ENCODE measurements at regions not wholly inside any gene's neighbourhood (a gene's known extent, or its start where the extent isn't known, plus 50 kb on each side); places are given as distances from the start of the nearest gene placed in this dataset.

GRCh38 chr2:213202011-213202410, 50.6 kb upstream of the IKZF2 start:
- no peak overlapping the region for H3K4me3 ChIP-seq (replicated peaks; ENCODE audit: low read depth, low read length)
- no peak for TF ChIP-seq CTCF (IDR thresholded peaks at IDR 0.05; ENCODE audit: low read depth, low read length, missing control alignments)
- DNase-seq (ENCODE audit: extremely low read depth, low read depth): no peak

DNA sequence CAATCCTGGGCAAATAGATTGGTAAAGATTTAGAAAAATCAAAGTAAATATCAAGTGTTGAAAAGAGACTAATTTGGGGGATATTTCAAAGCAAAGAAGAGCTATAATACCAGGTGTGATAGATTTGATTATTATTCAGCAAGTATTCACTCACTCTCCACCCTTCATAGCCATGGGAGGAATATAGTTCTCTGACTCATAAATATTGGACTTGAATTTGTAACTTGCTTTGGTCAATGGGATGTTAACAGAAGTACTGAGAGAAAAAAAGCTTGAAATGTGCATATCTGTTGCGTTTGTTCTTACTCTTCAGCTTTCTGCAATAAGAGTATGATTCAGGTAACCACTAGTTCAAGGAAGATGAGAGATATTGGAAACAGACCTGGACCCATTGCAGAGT, 54.5 kb upstream of the IKZF2 start:
- TF ChIP-seq CTCF (IDR thresholded peaks at IDR 0.05; ENCODE audit: low read depth, low read length, missing control alignments): no peak
- DNase-seq (ENCODE audit: extremely low read depth, low read depth): no peak
- H3K4me3 ChIP-seq (replicated peaks; ENCODE audit: low read depth, low read length): no peak overlapping the region

DNA sequence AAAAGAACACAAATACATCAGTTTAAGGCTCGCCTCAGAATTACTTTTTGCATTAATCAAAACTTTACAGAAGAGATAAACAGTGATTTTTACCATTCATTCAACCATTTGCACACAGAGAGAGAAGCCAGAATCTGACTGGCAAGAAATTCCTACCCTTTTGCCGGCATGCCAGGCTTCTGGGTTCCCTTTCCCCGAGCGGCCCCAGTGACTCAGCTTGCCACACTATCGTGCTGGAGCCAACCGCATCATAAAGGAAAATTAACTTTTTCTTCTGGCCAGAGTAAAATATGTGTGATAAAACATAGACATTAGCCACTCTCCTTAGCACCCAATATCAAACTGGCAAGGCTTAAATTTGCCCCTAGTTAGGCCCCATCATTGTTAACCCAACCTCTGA, 61.8 kb upstream of the IKZF2 start:
- TF ChIP-seq CTCF (IDR thresholded peaks at IDR 0.05; ENCODE audit: low read depth, low read length, missing control alignments): no peak
- no peak overlapping the region for H3K4me3 ChIP-seq (replicated peaks; ENCODE audit: low read depth, low read length)
- no peak for DNase-seq (ENCODE audit: extremely low read depth, low read depth)

- no peak for TF ChIP-seq CTCF (IDR thresholded peaks at IDR 0.05; ENCODE audit: low read depth, low read length, missing control alignments)
- no peak overlapping the region for H3K4me3 ChIP-seq (replicated peaks; ENCODE audit: low read depth, low read length)
- no peak for DNase-seq (ENCODE audit: extremely low read depth, low read depth)
These were observed 62.8 kb upstream of the IKZF2 start for GRCh38 chr2:213214209-213214608.

DNA sequence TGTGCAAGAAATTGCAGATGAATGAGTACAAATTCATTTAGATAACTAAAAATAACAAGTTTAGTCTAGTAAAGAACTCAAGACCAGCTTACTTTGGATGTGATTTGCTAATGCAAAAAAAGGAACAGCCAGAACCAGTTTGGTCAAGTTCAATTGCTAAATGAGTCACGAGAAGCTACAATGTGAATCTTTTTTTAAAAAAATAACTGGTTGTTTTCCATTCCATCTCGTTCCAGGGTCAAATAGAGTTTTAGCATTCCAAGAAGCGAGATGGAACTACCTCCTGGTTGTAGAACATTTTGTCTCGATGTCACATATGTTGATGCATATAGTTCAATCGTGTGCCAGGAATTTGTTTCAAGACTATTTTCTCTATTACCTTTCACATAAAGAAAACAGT, 65.0 kb upstream of the IKZF2 start:
- TF ChIP-seq CTCF (IDR thresholded peaks at IDR 0.05; ENCODE audit: low read depth, low read length, missing control alignments): no peak
- H3K4me3 ChIP-seq (replicated peaks; ENCODE audit: low read depth, low read length): no peak overlapping the region
- DNase-seq (ENCODE audit: extremely low read depth, low read depth): no peak

- DNase-seq (ENCODE audit: extremely low read depth, low read depth): no peak
- H3K4me3 ChIP-seq (replicated peaks; ENCODE audit: low read depth, low read length): no peak overlapping the region
- TF ChIP-seq CTCF (IDR thresholded peaks at IDR 0.05; ENCODE audit: low read depth, low read length, missing control alignments): no peak
These were observed 64.4 kb upstream of the SPAG16 start for GRCh38 chr2:213219816-213220215.

DNA sequence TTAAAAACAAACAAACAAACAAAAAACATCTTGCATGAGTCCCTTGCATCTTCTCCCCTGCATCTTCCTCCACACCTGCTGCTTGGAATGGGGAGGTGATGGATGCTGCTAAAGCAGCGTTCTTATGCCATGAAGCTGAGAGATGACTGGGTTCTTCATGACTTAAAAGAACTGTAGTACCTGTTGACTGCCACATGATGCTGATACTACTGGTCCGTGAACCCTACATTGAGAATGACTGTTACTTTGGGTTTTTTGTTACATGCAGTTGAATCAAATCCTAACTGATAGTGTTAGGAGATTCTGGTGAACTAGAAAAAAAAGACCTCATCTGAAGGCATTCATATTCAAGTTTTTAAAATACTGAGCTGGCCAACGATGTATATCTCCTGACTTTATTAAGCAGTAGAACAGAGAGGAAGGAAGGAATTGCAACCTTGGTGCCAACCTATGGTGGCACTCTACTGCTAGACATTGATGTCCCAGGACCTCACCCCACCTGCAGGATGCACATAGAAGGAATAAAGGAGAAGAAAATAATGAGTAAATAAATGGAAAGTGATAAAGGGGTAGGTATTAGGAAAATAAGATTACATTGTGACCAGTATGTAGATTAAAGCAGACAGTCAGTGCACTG, 63.2 kb upstream of the SPAG16 start:
- no peak for TF ChIP-seq CTCF (IDR thresholded peaks at IDR 0.05; ENCODE audit: low read depth, low read length, missing control alignments)
- DNase-seq (ENCODE audit: extremely low read depth, low read depth): no peak
- no peak overlapping the region for H3K4me3 ChIP-seq (replicated peaks; ENCODE audit: low read depth, low read length)
